PC-3 (cell line): ENCODE measurements at regions not wholly inside any gene's neighbourhood (a gene's known extent, or its start where the extent isn't known, plus 50 kb on each side); places are given as distances from the start of the nearest gene placed in this dataset.

Experiments used
- CTCF ChIP-seq: fragments of 300-600 bp; sonication (generic); conservative IDR thresholded peaks from 2 replicates; pipeline ENCODE4 v1.5.1; 2017; ENCODE audit warnings: antibody characterized with exemption, low read depth, mild to moderate bottlenecking, low read length
- EZH2 ChIP-seq: fragments of 300-600 bp; sonication (generic); IDR thresholded peaks from one replicate; pipeline ENCODE4 v1.6.1; 2017; ENCODE audit warnings: antibody characterized with exemption, mild to moderate bottlenecking, low read length; ENCODE audit not compliant: unreplicated experiment
- EZH2phosphoT487 ChIP-seq: fragments of 300-600 bp; sonication (generic); IDR thresholded peaks from 2 replicates; pipeline ENCODE4 v1.6.1; 2018; ENCODE audit warnings: mild to moderate bottlenecking, antibody characterized with exemption, low read length, borderline replicate concordance

GRCh38 chr12:118840878-118841277 is 140.5 kb upstream of the SRRM4 start:
- TF ChIP-seq CTCF (no peak), EZH2phosphoT487 (no peak), EZH2 (no peak)
